GM19035 (cell line): ENCODE measurements at regions not wholly inside any gene's neighbourhood (a gene's known extent, or its start where the extent isn't known, plus 50 kb on each side); places are given as distances from the start of the nearest gene placed in this dataset.
"Not testable (repeated sequence)": the region's sequence is repeated elsewhere in the genome, so short reads cannot be mapped to it uniquely, and the experiment has no call there.

Experiments
- ATAC-seq: cut with Tn5 transposase; IDR thresholded peaks from one replicate; pipeline ENCODE4 v1.9.1; 2021; ENCODE audit not compliant: unreplicated experiment

- ATAC-seq: not testable (repeated sequence)
Observed at GRCh38 chr3:86335566-86335965, 655.4 kb downstream of the VGLL3 start.

DNA sequence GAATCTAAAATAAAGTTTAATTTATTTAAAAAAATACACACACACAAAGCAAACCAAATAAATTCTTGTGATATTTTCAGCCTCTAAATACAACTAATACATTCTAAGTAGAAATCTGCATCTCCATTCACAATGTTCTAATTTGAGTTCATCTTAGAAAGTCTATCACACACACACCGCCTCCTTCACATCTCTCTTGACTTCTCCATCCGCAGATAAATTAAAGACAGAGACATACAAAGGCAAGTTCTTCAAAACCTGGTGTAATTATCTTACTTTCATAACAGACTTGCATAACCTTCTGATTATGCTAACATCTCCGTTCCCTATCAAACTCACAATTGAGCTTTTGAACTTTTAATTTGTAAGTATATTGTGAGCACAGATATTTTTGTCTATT, 657.3 kb downstream of the VGLL3 start:
- no peak for ATAC-seq

DNA sequence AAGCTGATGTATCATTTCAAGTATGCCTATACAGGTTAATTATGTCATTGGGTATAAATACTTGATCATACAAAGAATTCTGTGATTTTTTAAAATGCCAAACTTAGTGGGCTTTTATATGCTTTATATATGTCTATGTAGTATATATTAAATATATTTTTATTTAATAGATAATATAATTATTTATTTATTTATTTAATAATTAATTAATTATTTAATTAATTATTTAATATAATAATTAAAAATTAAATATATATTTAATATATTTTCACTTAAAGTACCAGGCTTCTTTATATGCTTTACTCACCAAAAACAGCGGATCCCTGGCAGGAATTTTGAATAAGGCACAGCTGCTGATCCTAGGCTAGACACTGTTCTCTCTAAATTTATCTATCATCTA, 687.0 kb downstream of the VGLL3 start:
- no peak for ATAC-seq

DNA sequence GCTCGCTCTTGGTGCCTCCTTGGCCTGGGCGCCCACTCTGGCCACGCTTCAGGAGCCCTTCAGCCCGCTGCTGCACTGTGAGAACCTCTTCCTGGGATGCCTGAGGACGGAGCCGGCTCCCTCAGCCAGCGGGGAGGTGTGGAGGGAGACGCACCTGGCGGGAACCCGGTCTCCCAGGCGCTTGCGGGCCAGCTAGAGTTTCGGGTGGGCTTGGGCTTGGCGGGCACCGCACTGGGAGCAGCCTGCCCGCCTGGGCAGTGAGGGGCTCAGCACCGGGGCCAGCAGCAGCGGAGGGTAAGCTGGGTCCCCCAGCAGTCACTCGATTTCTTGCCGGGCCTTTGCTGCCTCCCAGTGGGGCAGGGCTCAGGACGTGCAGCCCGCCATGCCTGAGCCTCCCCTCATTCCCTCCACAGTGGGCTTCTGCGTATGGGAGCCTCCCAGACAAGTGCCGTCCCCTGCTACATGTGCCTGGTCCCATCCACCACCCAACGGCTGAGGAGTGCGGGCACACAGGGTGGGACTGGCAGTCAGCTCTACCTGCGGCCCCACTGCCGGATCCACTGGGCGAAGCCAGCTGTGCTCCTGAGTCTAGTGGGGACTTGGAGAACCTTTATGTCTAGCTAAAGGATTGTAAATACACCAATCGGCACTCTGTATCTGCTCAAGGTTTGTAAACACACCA, 708.7 kb downstream of the VGLL3 start:
- ATAC-seq: no peak

DNA sequence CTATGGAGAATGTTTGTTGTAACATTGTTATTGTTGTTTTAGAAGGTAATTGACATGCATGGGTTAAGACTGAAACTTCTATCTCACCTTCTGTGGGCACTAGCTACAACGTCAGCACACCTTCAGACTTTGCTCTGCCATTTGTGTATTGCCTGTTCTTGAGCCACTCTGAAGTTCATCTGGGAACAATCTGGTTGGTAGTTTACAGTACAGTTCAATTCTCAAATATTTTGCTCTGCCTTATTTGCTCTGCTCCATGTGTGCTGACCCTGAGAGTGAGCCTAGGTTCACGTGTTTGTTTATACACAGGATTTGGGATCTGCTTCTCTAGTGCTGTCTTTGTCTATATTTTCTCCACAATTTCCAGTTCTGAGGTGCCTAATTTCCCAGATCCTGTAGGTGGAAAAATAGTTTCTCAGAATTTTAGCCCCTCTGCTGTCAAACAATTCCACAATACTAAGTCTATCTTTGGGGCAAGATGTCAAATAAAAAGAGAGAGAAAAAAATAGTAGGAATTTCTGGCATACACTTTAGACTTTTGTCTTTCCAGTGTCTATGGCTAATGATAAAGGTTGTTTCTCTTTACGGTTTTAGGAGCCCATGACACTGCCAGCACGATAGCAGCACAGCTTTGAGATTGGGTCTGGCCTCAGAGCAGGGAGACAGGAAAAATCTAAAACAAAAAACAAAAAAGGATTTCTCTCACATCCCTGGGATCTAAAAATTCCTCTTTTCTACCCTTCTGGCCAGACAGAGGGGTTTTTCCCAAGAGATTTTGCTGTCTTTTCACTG, 721.4 kb downstream of the VGLL3 start:
- ATAC-seq: no peak

DNA sequence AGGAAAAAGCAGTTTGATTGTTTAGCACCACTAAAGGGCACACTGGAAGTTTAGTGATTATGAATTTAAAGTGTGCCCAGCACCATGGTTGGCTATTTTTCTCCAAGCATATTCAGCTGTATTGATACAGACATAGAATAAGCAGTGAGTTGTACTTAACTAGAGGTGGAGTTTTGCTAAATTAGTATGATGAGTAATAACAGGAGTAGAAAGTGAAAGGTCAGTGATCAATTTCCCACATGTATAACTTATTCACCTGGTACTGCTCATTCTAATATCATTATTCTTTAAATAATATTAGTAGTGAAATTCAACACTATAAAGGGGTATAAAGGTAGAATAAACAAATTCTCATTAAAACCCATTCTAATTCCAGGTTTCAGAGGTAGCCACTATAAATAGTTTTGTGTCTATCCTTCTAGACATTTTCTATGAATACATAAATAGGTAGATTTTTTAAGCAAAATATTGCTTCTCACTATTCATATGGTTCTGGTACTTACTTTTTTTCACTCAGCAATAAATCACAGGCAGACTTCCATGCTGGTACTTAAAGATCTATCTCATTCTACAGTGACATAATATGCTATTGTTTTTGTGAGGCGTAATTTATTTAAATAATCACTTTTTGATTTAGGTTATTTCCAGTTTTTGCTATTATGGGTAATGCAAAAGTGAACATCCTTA, 732.9 kb downstream of the VGLL3 start:
- ATAC-seq: peak; percentile 68

- ATAC-seq: no peak
Observed at GRCh38 chr3:86254480-86254879, 736.5 kb downstream of the VGLL3 start.

- no peak for ATAC-seq
Observed at GRCh38 chr3:86251781-86252180, 739.2 kb downstream of the VGLL3 start.

GRCh38 chr3:86249833-86250232, 741.1 kb downstream of the VGLL3 start:
- ATAC-seq: no peak

DNA sequence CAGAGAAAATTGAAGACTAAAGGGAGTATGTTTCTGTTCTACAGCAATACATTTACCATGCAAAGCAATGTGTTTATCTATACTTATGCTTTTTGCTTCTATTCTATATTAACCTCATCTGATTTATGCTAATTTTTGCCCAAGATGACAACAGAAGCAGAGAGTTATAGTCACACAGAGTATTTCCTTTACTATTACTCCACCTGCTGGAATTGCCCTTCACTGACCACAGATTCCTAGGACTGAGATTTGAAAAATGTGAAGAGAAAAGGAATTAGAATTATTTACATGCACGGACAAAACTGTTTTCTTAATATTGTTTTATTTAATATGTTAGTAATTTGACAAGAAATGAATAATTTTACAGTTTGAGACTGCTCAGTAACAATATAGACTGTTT, 745.6 kb downstream of the VGLL3 start:
- ATAC-seq: no peak

- no peak for ATAC-seq
Observed at GRCh38 chr3:86244905-86245304, 746.0 kb downstream of the VGLL3 start.

- no peak for ATAC-seq
Observed at GRCh38 chr3:86239946-86240345, 751.0 kb downstream of the VGLL3 start.

GRCh38 chr3:86234506-86235254, 756.3 kb downstream of the VGLL3 start:
- no peak for ATAC-seq

GRCh38 chr3:86230762-86231161, 760.2 kb downstream of the VGLL3 start:
- no peak for ATAC-seq

DNA sequence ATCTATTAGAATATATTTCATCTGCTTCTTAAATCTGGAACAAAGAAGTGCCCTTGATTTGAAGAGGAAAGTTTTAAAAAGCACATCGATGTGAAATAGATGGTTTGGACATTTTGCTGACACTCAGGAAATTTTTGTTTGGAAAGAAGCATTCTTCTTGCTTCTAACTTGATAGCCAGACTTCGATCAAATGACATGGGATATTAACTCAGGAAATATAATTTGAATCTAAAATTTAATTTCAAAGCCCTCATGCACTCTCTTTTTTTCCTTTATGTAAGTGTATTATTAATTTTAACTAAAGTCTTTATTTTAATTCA, 761.2 kb downstream of the VGLL3 start:
- no peak for ATAC-seq

DNA sequence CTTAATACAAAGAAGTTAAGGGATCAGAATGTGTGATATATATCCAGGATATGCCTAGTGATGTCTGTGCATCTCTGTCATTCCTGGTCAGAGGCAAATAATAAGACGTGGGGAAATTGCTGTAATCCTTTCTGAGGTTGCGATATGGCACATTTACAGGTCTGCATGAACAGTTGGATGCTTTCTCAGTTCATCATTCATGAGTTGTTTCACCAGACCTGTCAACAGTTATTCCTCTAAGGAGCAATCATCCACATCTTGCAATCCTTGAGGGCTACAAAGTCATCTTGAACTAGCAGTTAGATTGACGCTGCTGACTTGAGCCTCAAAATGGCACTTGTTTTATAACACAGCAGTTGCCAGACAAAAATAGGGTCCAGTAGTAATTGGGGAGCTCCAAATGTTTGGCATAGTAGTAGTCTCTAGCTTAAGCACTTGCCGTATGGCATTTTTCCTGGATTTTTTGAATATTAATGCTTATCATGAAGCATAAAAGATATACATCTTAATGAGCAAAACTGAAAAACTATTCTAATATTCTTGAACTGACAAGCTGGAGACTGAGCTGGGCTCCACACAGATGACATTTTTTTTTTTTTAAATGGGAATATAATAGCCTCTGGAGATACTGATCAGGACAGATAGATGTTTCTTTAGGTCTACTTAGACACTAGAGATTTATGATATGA, 761.7 kb downstream of the VGLL3 start:
- ATAC-seq: no peak

GRCh38 chr3:86228101-86228500, 762.8 kb downstream of the VGLL3 start:
- no peak for ATAC-seq

- no peak for ATAC-seq
Observed at GRCh38 chr3:86225461-86225860, 765.5 kb downstream of the VGLL3 start.

DNA sequence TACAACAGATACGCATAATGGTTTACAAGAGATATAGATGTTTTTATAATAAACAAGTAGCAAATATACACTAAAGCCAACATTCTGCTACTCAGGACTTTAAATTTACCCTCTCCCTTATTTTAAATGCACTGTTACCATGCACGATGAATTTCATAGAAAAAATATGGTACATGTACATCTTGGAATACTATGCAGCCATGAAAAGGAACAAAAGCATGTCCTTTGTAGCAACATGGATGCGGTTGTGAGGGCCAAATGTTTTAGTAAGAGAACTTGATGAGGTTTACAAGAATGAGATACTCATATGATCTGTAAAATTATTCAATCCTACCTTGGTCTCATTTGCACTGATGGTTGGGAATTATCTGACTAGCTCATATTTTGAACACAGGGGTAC, 769.3 kb downstream of the VGLL3 start:
- no peak for ATAC-seq

DNA sequence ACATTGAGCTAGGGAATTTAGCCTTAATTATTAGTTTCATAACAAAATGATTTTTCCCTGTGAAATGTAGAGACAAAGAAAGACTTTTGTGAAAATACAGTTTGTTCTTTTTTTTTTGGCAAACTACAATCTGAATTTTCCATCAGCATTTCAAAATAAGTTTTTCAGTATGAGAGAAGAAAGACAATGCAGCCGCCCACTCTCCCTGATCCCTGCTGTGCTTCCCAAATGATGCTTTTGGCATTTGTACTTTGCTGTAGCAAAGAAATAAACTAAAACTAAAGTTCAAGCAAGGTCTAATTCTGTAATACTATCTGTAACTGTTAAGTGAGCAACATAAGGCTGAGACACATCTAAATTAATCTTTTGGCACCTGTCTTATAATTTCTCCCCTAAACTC, 782.2 kb downstream of the VGLL3 start:
- no peak for ATAC-seq

DNA sequence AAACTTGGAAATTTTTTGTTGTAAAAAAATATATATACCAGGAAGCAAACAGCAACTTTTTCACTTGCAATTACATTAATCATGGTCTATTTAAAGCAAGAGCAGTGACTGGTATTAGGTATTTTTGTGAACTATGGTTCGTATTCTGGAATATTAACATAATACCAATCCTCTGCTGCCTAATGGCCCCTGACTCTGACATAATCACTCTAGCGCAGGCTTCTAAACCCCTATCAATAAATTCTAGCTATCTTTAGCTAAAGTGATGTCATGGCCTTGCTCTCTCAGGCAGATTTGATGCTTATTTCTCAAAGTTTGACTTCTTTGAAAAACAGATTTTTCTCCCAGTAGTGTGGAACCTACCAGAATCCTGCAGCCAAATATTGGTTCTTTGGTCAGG, 808.3 kb downstream of the VGLL3 start:
- ATAC-seq: no peak
